GM19463 (cell line): ENCODE measurements at regions not wholly inside any gene's neighbourhood (a gene's known extent, or its start where the extent isn't known, plus 50 kb on each side); places are given as distances from the start of the nearest gene placed in this dataset.
"Not testable (repeated sequence)": the region's sequence is repeated elsewhere in the genome, so short reads cannot be mapped to it uniquely, and the experiment has no call there.

Experiments
- ATAC-seq: cut with Tn5 transposase; IDR thresholded peaks from one replicate; pipeline ENCODE4 v1.9.1; 2021; ENCODE audit warnings: mild to moderate bottlenecking, moderate library complexity; ENCODE audit not compliant: unreplicated experiment

DNA sequence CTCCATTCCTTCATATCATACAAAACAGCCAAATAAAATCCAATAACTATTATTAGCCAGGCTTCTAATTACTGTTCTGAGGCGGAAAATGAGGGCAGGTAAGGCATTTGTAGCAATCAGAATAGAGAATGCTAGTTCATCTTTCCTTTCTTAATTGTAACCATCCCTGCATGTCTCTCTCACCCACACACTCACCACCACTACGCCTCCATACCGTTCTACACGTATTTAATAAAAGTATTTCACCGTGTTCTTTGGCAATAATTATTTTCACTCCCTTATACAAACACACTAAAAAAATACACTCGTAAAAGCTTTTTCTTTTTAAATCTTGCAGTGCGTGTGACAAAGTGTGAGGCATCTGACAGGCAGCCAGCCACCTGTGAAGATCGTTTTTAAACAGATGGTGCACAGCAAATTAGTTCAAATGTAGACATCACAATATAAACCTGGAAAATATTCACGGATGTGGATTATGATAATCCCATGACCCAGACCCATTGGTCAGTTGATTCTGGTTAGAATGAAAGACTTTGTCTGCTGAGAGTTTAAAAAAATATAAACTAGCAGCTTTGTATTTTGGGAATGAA, 653.6 kb downstream of the REEP3 start:
- no peak for ATAC-seq

DNA sequence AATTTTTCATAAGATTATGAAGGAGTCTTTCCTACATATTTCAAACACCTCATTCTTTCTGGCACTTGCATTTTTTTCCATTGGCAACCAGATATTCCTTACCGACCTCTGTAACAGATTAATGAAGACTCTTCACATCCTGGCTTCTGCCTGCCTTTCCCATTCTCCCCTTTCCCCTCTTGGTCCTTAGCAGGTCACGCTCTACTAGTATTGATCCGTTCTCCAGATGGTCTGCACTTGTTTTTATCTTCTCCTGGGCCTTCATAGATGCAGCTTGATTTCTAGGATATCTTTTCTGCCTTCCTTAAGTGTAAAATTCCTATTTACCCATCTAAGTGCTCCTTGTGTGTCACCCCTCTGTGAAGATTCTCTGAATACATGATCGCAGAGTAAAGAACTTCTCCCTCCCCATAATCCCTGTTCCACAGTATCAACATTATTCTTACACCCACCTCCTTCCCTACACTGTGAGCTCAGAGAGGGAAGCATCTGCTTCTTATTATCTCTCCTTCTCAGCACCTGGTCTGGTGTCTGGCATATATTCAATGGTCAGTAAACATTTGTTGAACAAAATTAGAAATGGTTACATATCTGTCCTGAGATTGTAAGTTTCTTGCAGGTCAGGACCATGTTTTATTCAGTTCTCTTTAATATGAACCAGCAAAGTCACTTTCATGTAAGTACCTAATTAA, 654.2 kb downstream of the REEP3 start:
- no peak for ATAC-seq

GRCh38 chr10:64182671-64183070, 661.5 kb downstream of the REEP3 start:
- no peak for ATAC-seq

- no peak for ATAC-seq
Observed at GRCh38 chr10:64191286-64191685, 670.1 kb downstream of the REEP3 start.

- ATAC-seq: no peak
Observed at GRCh38 chr10:64196638-64197315, 675.6 kb downstream of the REEP3 start.

- no peak for ATAC-seq
Observed at GRCh38 chr10:64201936-64202335, 680.7 kb downstream of the REEP3 start.

GRCh38 chr10:64204504-64204903, 683.3 kb downstream of the REEP3 start:
- ATAC-seq: not testable (repeated sequence)

GRCh38 chr10:64206409-64206808, 685.2 kb downstream of the REEP3 start:
- no peak for ATAC-seq

GRCh38 chr10:64209561-64209960, 688.4 kb downstream of the REEP3 start:
- ATAC-seq: no peak

GRCh38 chr10:64210211-64210610, 689.0 kb downstream of the REEP3 start:
- no peak for ATAC-seq

DNA sequence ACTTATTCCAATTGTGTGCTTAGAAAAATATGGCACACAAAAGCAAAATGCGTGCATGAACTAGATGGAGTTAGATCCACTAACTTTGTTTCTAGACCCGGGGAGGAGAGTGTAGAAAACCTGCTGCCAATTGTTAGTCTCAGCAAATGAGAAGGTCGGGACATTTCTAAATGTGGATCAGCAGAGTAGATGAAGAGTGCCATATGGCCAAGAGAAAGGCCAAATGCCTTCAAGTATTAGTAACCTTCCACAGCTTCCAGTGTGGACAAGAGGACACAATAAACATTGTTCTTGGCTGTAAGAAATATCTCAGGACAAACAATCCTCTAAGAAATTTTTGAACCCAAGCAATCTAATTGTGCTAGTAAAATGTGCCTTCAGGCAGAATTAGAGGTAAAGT, 690.3 kb downstream of the REEP3 start:
- ATAC-seq: no peak

DNA sequence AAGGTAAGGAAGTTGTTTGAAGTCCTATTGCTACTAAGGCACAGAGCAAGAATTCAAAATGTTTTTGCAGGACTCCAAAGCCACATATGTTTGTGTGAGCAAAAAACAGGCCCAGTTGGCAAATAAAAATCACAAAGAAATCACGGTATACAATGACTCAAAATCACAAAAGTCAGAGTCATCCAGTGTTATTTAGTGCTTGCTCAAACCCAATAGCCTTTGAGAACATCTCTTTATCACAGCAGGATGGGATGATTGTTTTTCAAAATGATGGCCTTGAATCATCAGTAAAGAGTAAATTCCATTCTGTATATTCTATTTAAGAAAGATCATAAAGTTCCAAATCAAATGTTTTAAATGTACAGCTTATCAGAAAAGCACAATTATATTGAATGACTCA, 693.9 kb downstream of the REEP3 start:
- ATAC-seq: no peak

DNA sequence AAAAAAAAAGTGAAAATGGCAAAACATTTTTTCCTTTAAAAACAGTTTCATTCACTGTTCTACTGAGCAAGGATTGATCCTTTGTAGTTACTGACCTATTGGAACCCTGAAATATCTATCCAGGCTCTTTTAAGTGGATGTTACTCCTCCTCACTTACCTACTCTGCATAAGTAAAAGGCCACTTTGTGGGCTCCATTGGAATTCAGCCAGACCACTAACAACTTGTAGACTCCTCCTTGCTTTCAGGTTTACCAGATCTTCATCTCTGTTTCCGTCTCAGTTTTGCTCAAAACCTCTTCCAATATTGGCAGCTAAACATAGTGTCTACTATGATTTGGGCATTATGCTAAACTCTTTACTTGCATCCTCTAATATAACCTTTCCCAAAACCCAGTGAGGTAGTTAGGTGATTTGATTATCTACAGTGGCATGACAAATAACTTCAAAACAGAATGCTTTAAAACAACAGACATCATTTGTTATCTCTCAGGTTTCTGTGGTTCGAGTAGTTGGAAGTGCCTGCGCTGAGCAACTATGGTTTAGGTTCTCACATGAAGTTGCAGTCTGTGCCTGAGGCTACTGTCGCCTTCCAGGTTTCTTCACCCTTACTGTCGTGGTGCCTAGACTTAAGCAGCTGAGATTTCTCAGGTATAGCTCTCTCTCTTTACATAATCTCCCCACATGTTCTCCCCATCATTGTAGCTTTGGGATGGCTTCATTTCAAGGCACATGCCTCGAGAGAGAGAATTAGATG, 698.2 kb downstream of the REEP3 start:
- no peak for ATAC-seq

- no peak for ATAC-seq
Observed at GRCh38 chr10:64234489-64234888, 713.3 kb downstream of the REEP3 start.

DNA sequence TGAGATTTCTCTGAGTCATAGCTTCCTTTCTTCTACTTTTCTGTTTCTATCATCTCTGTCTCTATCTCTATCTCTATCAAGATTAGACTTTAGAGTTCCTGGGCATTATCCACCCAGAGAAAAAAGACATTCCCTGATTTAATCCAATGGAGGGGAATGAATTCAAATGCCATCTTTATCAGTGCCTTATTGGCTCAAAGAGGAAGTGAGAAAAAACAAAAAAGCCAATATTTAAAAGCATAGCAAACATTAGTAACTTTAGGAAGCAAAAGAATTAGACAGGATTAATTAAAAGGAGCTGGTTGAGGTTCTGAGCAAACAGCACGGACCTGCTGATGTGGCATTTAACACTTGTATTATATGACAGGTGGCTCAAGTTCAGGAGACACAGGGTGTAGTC, 736.5 kb downstream of the REEP3 start:
- ATAC-seq: no peak

GRCh38 chr10:64261092-64261491, 739.9 kb downstream of the REEP3 start:
- ATAC-seq: peak; percentile 90

GRCh38 chr10:64261676-64262075, 740.5 kb downstream of the REEP3 start:
- no peak for ATAC-seq

DNA sequence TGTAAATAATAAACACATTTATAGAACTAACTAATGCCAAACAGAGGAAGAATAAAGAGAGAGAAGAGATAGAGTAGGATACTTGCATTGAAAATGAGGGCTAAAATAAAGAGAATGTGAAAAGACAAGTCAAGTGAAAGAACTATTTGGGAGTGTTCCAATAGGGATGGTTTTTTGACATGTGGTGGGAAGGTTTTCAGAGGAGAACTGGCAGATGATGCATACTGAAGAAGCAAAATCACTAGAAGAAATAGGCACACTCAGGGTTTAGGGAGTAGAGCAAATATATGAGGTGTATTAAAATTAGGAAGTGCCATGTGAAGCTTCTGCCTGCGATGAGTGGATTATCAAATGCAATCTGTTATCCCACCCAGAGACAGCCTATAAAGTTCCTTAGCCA, 744.8 kb downstream of the REEP3 start:
- no peak for ATAC-seq

GRCh38 chr10:64271508-64271907, 750.3 kb downstream of the REEP3 start:
- no peak for ATAC-seq

DNA sequence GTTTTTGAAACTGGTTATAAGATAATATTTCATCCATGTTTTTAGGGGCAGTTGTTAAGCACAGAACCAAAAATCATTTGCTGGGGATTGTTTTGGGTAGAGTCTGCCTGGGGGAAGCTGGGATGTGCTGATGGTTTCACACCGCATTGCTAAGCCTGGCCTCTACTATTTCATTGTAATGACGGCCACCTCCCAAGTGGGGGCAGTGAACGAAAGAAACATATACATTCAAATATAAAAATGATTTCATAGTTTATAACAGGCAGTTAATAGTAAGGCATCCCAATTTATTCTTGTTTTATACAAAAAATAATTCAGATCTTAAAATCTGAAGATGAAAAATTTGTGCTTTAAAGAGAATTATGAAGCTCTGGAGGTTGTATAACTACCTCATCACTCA, 750.8 kb downstream of the REEP3 start:
- ATAC-seq: no peak

DNA sequence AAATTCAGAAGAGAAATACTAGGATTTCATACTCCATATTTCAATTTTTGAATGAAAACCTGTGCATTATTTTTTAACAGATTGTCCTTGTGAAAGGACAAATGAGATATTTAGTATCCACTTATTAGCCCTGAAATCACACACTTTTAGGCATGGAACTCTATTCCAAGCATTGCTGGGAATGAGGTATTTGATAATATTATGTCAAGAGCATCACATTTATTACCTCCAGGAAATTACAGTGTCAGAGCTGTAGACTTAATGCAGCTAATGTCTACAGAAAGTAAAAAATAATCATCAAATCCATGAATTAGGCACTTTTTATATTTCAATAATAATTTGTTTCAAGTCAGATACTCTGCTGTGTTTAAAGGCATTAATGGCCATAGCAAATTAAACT, 753.8 kb downstream of the REEP3 start:
- ATAC-seq: no peak

DNA sequence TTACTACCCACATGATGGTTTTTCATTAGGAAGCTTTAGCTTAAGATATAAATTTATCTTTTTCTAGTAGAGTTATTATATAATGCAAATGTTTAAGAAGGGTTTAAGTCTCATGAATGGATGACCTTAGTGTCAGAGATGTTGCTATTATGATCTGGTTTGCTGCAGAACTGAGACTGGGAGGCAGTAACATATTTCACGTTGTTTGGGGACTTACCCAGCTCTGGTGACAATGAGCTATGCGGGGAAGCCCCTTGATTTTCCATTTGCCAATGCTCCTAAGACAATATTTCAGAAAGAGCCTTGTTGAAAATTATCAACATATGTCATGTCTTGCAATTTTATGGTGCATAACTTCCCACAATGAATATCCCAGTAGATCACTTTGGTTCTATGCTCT, 754.6 kb downstream of the REEP3 start:
- ATAC-seq: peak; percentile 74
